HG03575 (cell line): ENCODE measurements at regions not wholly inside any gene's neighbourhood (a gene's known extent, or its start where the extent isn't known, plus 50 kb on each side); places are given as distances from the start of the nearest gene placed in this dataset.

Experiments used
- ATAC-seq: cut with Tn5 transposase; IDR thresholded peaks from one replicate; pipeline ENCODE4 v1.9.1; 2021; ENCODE audit not compliant: unreplicated experiment, insufficient number of reproducible peaks, low FRiP score; ENCODE audit errors: extremely low read depth

GRCh38 chr9:79257790-79258351 lies 313.9 kb upstream of the TLE4 start:
- no peak for ATAC-seq

DNA sequence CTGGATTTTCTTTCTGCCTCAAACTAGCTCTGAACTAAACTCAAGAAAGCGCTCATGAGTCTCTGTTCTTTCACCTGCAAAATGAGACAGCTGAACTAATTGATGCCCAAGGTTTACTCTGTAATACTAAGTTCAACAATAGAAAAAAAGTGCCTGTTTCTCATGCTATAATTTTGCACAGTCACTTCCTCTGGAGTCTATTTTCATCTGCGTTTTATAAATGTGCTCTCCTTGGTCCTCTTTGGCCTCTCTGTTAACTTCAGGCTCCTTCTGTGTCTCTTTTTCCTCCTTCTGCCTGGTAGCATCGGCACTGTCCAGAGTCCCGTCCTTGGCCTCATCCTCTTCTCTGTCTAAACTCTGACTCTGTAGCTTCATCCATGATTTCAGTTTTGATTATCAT lies 311.9 kb upstream of the TLE4 start:
- no peak for ATAC-seq

DNA sequence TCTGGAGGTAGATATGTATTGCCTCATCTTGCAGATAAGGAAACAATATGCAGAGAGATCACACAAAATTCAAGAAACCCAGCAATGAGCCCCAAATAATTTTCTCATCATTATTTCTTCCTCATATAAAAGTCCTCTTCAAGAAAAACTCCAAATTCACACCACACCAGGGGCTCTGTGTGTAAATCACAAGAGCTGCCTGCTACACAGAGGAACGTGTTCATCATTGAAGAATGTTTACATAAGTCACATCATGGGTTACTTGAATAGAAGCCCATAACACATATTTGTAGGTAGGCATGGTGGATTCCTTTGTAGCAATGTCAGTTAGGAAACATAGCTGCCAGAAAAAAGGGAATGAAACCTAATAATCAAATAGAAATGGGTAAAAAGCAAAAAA lies 308.1 kb upstream of the TLE4 start:
- no peak for ATAC-seq

DNA sequence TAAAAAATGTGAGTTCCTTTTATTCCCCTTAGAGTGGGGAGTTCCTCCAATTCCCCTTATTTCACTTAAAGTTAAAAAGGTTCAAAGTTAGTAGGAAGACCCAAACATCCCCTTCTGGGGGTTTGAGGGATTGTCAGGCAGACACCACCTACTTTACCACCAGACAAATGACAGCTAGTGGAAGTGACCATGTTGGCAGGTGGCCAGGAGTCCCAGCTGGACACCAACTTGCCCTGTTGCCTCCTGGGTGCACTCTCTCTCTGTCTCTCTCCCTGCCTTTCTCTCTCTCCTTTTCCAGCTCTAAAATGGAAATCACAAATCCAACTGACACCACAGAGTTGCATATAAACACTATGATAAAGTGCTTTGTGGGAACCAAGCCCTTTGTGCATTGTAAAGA lies 307.7 kb upstream of the TLE4 start:
- ATAC-seq: no peak

DNA sequence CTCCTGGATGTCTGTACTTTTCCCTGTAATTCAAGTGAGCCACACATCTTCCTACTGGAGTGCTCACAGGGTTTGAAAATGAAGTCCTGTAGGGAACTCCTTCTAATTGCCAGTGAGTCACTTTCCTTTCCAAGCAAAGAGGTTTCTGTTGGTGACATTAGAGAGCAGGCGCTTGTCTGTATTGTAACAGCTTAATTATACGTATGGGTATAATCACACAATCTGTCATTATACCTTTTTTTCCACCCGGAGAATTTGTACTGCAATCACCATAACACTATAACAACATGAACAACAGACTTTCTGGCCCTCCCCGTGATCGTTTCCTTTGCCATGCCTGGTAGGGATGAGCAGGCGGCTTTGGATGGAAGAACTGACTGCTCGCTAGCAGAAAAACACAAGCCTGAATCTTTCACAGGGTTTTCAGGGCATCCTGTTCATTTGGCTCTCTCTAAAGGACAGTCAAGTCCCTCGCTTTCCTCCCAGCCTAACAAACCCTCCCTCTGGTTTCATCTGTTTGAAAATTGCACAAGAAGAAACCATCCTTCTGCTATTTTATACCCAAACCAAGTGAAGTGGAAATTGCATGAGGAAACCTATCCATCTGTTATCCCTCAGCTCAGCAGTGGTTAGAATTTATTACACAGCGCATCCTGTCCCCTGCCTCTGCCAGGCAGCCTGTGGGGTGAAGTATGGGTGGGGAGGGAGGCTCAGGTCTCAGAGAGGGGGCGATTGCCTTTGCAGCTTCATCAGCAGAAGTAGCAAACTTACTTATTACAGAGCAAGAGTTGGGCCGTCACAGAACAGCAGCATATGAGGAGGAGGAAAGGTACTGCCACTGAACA lies 307.0 kb upstream of the TLE4 start:
- ATAC-seq: no peak

GRCh38 chr9:79266986-79267385 lies 304.8 kb upstream of the TLE4 start:
- no peak for ATAC-seq

GRCh38 chr9:79268806-79269205 lies 303.0 kb upstream of the TLE4 start:
- ATAC-seq: no peak

DNA sequence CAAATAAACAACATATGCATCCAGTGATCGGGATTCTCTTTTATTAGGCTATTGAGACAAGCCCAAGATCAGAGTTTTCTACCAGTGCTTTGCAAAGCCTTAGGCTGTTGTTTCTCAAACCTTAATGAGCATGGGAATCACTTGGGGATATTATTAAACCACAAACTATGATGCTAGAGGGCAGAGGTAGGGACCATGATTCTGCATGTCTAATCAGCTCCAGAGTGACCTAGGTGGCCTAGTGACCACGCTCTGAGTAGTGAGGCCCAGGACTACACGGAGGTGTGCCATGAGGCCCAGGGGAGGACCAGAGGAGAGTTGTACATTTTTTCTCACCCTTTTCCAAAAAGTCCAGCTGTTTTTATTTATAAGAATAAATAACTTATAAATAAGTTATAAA lies 298.5 kb upstream of the TLE4 start:
- no peak for ATAC-seq

- no peak for ATAC-seq
Observed at GRCh38 chr9:79279356-79279755, 292.4 kb upstream of the TLE4 start.

DNA sequence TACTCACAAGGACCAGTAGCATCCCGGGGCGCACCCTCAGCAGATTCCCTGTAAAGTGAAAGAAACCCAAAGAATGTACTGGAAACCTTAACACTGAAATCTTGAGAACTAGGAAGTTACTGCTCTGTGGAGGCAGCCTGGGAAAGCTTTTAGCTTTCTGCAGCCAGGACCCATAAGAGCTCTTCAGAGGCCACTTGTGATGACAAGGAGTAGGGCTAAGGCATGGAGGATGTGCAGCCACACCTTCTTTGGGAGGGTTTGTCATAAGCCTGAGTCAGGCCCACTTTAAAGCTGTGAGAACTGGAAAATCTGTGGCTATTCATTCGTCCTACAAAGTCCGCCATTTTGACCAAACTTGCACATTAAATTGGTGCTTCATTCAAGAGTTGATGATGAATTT lies 291.1 kb upstream of the TLE4 start:
- ATAC-seq: no peak

DNA sequence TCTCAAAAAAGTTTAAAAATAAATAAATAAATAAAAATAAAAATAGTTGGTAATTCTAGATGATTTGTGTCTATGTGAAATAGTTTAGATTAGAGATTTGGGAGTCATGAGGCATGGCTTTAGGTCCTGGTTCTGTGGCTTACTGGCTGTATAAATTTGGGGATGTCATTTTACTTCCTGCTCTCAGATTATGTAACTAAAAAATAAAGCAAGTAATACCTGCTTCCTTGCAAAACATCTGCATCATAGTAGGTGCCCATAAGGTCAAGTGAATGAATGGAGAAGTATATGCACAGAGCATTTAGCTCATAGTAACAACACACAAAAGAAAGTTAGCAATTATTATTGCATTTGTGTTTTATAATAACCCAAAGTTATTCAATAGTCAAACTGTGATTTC lies 287.7 kb upstream of the TLE4 start:
- ATAC-seq: no peak

- ATAC-seq: no peak
Observed at GRCh38 chr9:79286992-79287707, 284.6 kb upstream of the TLE4 start.

- ATAC-seq: no peak
Observed at GRCh38 chr9:79287708-79288290, 284.0 kb upstream of the TLE4 start.

DNA sequence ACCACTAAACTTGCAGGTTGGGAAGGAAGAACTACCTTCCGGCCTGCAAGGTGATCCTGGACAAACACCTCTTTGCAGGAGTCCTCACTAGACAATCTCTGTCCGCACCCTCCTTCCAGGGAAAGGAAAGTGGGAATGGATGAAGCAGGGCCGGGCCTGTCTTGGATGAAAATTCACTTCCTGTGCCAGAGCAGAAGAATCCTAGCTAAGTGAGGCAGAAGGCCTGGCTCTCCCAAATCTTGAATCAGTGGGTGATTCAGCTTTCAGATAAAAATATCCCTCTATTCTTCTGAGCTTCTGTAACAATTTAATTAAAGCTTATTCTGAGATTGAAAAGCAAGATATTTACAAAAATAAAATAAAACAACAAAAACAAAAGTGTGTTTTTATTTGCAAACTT lies 281.9 kb upstream of the TLE4 start:
- ATAC-seq: no peak

- no peak for ATAC-seq
Observed at GRCh38 chr9:79292731-79293280, 279.0 kb upstream of the TLE4 start.

- no peak for ATAC-seq
Observed at GRCh38 chr9:79300068-79300467, 271.7 kb upstream of the TLE4 start.

- ATAC-seq: no peak
Observed at GRCh38 chr9:79301085-79301484, 270.7 kb upstream of the TLE4 start.

- no peak for ATAC-seq
Observed at GRCh38 chr9:79301551-79302391, 270.0 kb upstream of the TLE4 start.

GRCh38 chr9:79302569-79302968 lies 269.2 kb upstream of the TLE4 start:
- no peak for ATAC-seq
